ENCODE measurements at regions not wholly inside any gene's neighbourhood (a gene's known extent, or its start where the extent isn't known, plus 50 kb on each side); places are given as distances from the start of the nearest gene placed in this dataset.

- no peak for TF ChIP-seq CTCF (IDR thresholded peaks at IDR 0.05; ENCODE audit: borderline replicate concordance, control extremely low read depth, extremely low read depth, insufficient read depth, missing control alignments)
- DNase-seq (ENCODE audit: low spot score), result no peak
- in situ Hi-C loops (cut with MboI; ENCODE audit: low sequenced_read_pairs, unreplicated experiment), result no loop called here
Observed at GRCh38 chr7:115676707-115677106, 353.9 kb downstream of the TFEC start.

- DNase-seq (ENCODE audit: low spot score), result no peak
Observed at GRCh38 chr7:115676080-115676479, 354.5 kb downstream of the TFEC start.

GRCh38 chr7:115674467-115675024 is 356.0 kb downstream of the TFEC start:
- DNase-seq (ENCODE audit: low spot score), result no peak
- in situ Hi-C loops (cut with MboI; ENCODE audit: low sequenced_read_pairs, unreplicated experiment), result no loop called here
- no peak for TF ChIP-seq CTCF (IDR thresholded peaks at IDR 0.05; ENCODE audit: borderline replicate concordance, control extremely low read depth, extremely low read depth, insufficient read depth, missing control alignments)

More at GRCh38 chr7:115676080-115676479, 354.5 kb downstream of the TFEC start:
- no peak for TF ChIP-seq CTCF (IDR thresholded peaks at IDR 0.05; ENCODE audit: borderline replicate concordance, control extremely low read depth, extremely low read depth, insufficient read depth, missing control alignments)
- in situ Hi-C loops (cut with MboI; ENCODE audit: low sequenced_read_pairs, unreplicated experiment), result no loop called here

GRCh38 chr7:115672024-115672423 is 358.5 kb downstream of the TFEC start:
- TF ChIP-seq CTCF (IDR thresholded peaks at IDR 0.05; ENCODE audit: borderline replicate concordance, control extremely low read depth, extremely low read depth, insufficient read depth, missing control alignments), result no peak
- DNase-seq (ENCODE audit: low spot score), result no peak
- in situ Hi-C loops (cut with MboI; ENCODE audit: low sequenced_read_pairs, unreplicated experiment), result no loop called here

- DNase-seq (ENCODE audit: low spot score), result no peak
- TF ChIP-seq CTCF (IDR thresholded peaks at IDR 0.05; ENCODE audit: borderline replicate concordance, control extremely low read depth, extremely low read depth, insufficient read depth, missing control alignments), result no peak
- in situ Hi-C loops (cut with MboI; ENCODE audit: low sequenced_read_pairs, unreplicated experiment), result no loop called here
Observed at GRCh38 chr7:115662676-115663075, 367.9 kb downstream of the TFEC start.

GRCh38 chr7:115662120-115662519 is 368.4 kb downstream of the TFEC start:
- in situ Hi-C loops (cut with MboI; ENCODE audit: low sequenced_read_pairs, unreplicated experiment), result no loop called here
- no peak for TF ChIP-seq CTCF (IDR thresholded peaks at IDR 0.05; ENCODE audit: borderline replicate concordance, control extremely low read depth, extremely low read depth, insufficient read depth, missing control alignments)
- DNase-seq (ENCODE audit: low spot score), result no peak

Measured in GM13976 (cell line).